ENCODE measurements at regions not wholly inside any gene's neighbourhood (a gene's known extent, or its start where the extent isn't known, plus 50 kb on each side); places are given as distances from the start of the nearest gene placed in this dataset.
"Not testable (repeated sequence)": the region's sequence is repeated elsewhere in the genome, so short reads cannot be mapped to it uniquely, and the experiment has no call there.

DNA sequence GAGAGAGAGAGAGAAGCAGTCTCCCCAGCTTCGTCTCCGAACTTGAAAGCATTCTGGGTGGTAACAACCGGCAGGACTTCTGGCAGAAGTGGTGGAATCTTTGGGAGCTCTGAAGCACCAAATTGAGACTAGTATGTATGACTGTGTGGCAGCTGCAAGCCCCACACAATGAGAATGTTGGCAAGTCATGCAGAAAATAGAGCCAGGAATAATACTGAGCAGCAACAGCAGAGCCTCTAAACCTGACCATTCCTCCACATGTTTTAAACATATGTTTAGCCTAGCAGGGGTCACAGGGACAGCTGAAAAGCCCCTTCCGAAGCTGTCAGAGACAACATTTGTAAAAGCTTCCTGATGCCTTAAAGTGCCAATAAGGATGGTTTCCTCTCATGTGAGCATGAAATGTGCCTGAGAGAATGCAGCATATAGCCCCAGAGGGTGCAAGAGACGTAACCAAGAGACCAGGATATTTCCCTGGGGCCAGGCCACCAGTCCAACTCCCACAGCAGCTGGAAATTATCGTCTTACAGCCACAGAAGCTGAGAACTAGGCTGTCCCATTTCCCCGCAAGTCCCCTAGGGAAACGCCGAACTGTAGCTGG lies 178.6 kb upstream of the CCDC54 start:
- Histone ChIP-seq H3K4me1 (ENCODE audit: insufficient read depth, low read length, poor library complexity, severe bottlenecking) (no peaks in the 10 kb centered on the region), H3K4me3 (ENCODE audit: low read length, poor library complexity, severe bottlenecking) (no peak overlapping the region)

DNA sequence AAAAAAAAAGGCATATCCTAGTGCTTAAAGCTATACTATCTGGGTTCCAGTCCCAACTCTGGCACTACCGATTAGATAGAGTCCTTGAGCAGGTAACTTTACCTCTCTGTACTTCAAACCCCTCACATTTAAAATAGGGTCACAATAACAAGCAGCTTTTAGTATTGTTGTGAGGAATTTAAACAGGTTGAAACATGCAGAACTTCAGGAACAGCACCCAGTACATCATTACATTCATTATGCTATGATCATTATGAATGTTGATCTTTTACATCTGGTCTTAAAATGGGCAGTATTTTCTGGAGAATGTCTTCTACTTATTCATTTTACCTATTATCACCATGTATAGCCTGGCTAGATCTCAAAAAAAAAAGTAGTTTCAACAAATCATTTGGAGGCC lies 176.1 kb upstream of the CCDC54 start:
- Histone ChIP-seq H3K79me2 (ENCODE audit: insufficient read depth, low read length) (no peaks in the 10 kb centered on the region), H3K9ac (ENCODE audit: low read depth, low read length, poor library complexity, severe bottlenecking) (no peak overlapping the region), H2AFZ (ENCODE audit: low read length) (no peak overlapping the region), H3K9me2 (replicated peaks; ENCODE audit: low read depth, low read length) (no peaks in the 10 kb centered on the region), H3K36me3 (ENCODE audit: insufficient read depth, low read length) (no peaks in the 10 kb centered on the region), H3K4me1 (ENCODE audit: insufficient read depth, low read length, poor library complexity, severe bottlenecking) (no peaks in the 10 kb centered on the region), H3K4me2 (ENCODE audit: low read depth, low read length, poor library complexity, severe bottlenecking) (no peak overlapping the region), H3F3A (ENCODE audit: low read depth) (no peaks in the 10 kb centered on the region), H3K4me3 (ENCODE audit: low read length, poor library complexity, severe bottlenecking) (no peak overlapping the region), H3K27me3 (ENCODE audit: insufficient read depth, low read length, poor library complexity, severe bottlenecking) (no peaks in the 10 kb centered on the region), H3K9me3 (ENCODE audit: insufficient read depth, low read depth, low read length) (no peaks in the 10 kb centered on the region), H4K20me1 (ENCODE audit: insufficient read depth, low read length, poor library complexity, severe bottlenecking) (no peaks in the 10 kb centered on the region)
- TF ChIP-seq, protein P1, sequence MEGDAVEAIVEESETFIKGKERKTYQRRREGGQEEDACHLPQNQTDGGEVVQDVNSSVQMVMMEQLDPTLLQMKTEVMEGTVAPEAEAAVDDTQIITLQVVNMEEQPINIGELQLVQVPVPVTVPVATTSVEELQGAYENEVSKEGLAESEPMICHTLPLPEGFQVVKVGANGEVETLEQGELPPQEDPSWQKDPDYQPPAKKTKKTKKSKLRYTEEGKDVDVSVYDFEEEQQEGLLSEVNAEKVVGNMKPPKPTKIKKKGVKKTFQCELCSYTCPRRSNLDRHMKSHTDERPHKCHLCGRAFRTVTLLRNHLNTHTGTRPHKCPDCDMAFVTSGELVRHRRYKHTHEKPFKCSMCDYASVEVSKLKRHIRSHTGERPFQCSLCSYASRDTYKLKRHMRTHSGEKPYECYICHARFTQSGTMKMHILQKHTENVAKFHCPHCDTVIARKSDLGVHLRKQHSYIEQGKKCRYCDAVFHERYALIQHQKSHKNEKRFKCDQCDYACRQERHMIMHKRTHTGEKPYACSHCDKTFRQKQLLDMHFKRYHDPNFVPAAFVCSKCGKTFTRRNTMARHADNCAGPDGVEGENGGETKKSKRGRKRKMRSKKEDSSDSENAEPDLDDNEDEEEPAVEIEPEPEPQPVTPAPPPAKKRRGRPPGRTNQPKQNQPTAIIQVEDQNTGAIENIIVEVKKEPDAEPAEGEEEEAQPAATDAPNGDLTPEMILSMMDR (conservative IDR thresholded peaks at IDR 0.05; ENCODE audit: low read length), result no peak
- no peak for TF ChIP-seq EZH2phosphoT487 (IDR thresholded peaks at IDR 0.05; ENCODE audit: borderline replicate concordance)

More for the DNA sequence above, 178.6 kb upstream of the CCDC54 start:
- no peaks in the 10 kb centered on the region for H3K9me2 ChIP-seq (replicated peaks; ENCODE audit: low read depth, low read length)
- H3K4me2 ChIP-seq (ENCODE audit: low read depth, low read length, poor library complexity, severe bottlenecking), result no peak overlapping the region
- no peaks in the 10 kb centered on the region for H3K79me2 ChIP-seq (ENCODE audit: insufficient read depth, low read length)
- no peaks in the 10 kb centered on the region for H3K27me3 ChIP-seq (ENCODE audit: insufficient read depth, low read length, poor library complexity, severe bottlenecking)
- no peaks in the 10 kb centered on the region for H4K20me1 ChIP-seq (ENCODE audit: insufficient read depth, low read length, poor library complexity, severe bottlenecking)
- H2AFZ ChIP-seq (ENCODE audit: low read length), result no peak overlapping the region
- no peaks in the 10 kb centered on the region for H3K36me3 ChIP-seq (ENCODE audit: insufficient read depth, low read length)
- H3F3A ChIP-seq (ENCODE audit: low read depth), result no peaks in the 10 kb centered on the region
- no peak overlapping the region for H3K9ac ChIP-seq (ENCODE audit: low read depth, low read length, poor library complexity, severe bottlenecking)
- TF ChIP-seq, protein P1 (conservative IDR thresholded peaks at IDR 0.05; ENCODE audit: low read length), result no peak
- TF ChIP-seq EZH2phosphoT487 (IDR thresholded peaks at IDR 0.05; ENCODE audit: borderline replicate concordance), result no peak
- H3K9me3 ChIP-seq (ENCODE audit: insufficient read depth, low read depth, low read length), result no peaks in the 10 kb centered on the region

DNA sequence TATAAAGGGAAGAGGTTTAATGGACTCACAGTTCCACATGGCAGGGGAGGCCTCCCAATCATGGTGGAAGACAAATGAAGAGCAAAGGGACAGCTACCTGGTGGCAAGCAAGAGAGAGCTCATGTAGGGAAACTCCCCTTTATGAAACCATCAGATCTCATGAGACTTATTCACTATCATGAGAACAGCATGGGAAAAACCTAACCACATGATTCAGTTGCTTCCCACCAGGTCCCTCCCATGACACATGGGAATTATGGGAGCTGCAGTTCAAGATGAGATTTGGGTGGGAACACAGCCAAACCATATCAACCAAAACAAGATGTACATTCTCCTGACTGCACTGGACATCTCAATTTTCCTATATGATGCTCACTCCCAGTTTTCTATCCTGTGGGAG lies 174.4 kb upstream of the CCDC54 start:
- not testable (repeated sequence) for H3K9me3 ChIP-seq (ENCODE audit: insufficient read depth, low read depth, low read length); H3K4me3 ChIP-seq (ENCODE audit: low read length, poor library complexity, severe bottlenecking); H3K9ac ChIP-seq (ENCODE audit: low read depth, low read length, poor library complexity, severe bottlenecking); H3K9me2 ChIP-seq (replicated peaks; ENCODE audit: low read depth, low read length); H4K20me1 ChIP-seq (ENCODE audit: insufficient read depth, low read length, poor library complexity, severe bottlenecking); H3K79me2 ChIP-seq (ENCODE audit: insufficient read depth, low read length); H2AFZ ChIP-seq (ENCODE audit: low read length); H3K27me3 ChIP-seq (ENCODE audit: insufficient read depth, low read length, poor library complexity, severe bottlenecking); H3F3A ChIP-seq (ENCODE audit: low read depth); H3K4me2 ChIP-seq (ENCODE audit: low read depth, low read length, poor library complexity, severe bottlenecking); H3K36me3 ChIP-seq (ENCODE audit: insufficient read depth, low read length); H3K4me1 ChIP-seq (ENCODE audit: insufficient read depth, low read length, poor library complexity, severe bottlenecking)

DNA sequence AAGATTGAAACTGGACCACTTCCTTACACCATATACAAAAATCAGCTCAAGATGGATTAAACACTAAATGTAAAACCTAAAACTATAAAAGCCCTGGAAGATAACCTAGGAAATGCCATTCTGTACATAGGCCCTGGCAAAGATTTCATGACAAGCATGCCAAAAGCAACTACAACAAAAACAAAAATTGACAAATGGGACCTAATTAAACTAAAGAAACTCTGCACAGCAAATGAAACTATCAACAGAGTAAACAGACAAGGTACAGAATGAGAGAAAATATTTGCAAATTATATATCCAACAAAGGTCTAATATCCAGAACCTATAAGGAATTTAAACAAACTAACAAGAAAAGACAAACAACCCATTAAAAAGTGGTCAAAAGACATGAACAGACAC lies 173.1 kb upstream of the CCDC54 start:
- Histone ChIP-seq H3K4me1 (ENCODE audit: insufficient read depth, low read length, poor library complexity, severe bottlenecking) (peaks cover 13% of the 10 kb centered on the region), H3K4me3 (ENCODE audit: low read length, poor library complexity, severe bottlenecking) (no peak overlapping the region), H3K36me3 (ENCODE audit: insufficient read depth, low read length) (no peaks in the 10 kb centered on the region)

More for the DNA sequence above, 173.1 kb upstream of the CCDC54 start:
- Histone ChIP-seq H3K4me2 (ENCODE audit: low read depth, low read length, poor library complexity, severe bottlenecking) (no peak overlapping the region), H3K9me2 (replicated peaks; ENCODE audit: low read depth, low read length) (no peaks in the 10 kb centered on the region), H3K9ac (ENCODE audit: low read depth, low read length, poor library complexity, severe bottlenecking) (no peak overlapping the region), H3K79me2 (ENCODE audit: insufficient read depth, low read length) (no peaks in the 10 kb centered on the region), H3K9me3 (ENCODE audit: insufficient read depth, low read depth, low read length) (no peaks in the 10 kb centered on the region), H4K20me1 (ENCODE audit: insufficient read depth, low read length, poor library complexity, severe bottlenecking) (no peaks in the 10 kb centered on the region), H3F3A (ENCODE audit: low read depth) (no peaks in the 10 kb centered on the region), H2AFZ (ENCODE audit: low read length) (no peak overlapping the region), H3K27me3 (ENCODE audit: insufficient read depth, low read length, poor library complexity, severe bottlenecking) (no peaks in the 10 kb centered on the region)
- no peak for TF ChIP-seq EZH2phosphoT487 (IDR thresholded peaks at IDR 0.05; ENCODE audit: borderline replicate concordance)
- TF ChIP-seq, protein P1 (conservative IDR thresholded peaks at IDR 0.05; ENCODE audit: low read length), result no peak
